Endothelial cell of umbilical vein (primary cell): ENCODE measurements at regions not wholly inside any gene's neighbourhood (a gene's known extent, or its start where the extent isn't known, plus 50 kb on each side); places are given as distances from the start of the nearest gene placed in this dataset.

Experiments
- BruUV-seq: library from RNA; stranded (reverse); fragments of 400-500 nt; replicated peaks from 2 replicates; lab custom pipeline; 2021; lab: Mats Ljungman, UMichigan
- CTCF ChIA-PET: fragments of 300-600, 350-600 bp; sonication (Branson Sonifier 250); formaldehyde crosslinking; loops from one replicate; lab custom pipeline; 2021; ENCODE audit warnings: antibody characterized with exemption, inconsistent platforms; lab: Charles Lee
- POLR2A ChIA-PET: fragments of 300-600, 350-600 bp; sonication (Branson Sonifier 250); formaldehyde crosslinking; loops from one replicate; lab custom pipeline; 2021; ENCODE audit warnings: antibody characterized with exemption, inconsistent platforms; lab: Charles Lee
- DNase-seq: peaks from one replicate; pipeline ENCODE4 v3.0.0-alpha.2; 2011; ENCODE audit warnings: low read depth, low spot score
- FAIRE-seq: peaks from 2 replicates; lab custom pipeline; 2011; peaks lifted over from hg19 to GRCh38; lab: Jason Lieb, UNC
- H2AFZ ChIP-seq: 2 replicates; pipeline ENCODE4 v1.6.0; 2012; ENCODE audit warnings: low read depth, low read length, control low read depth, inconsistent platforms
- H3K27ac ChIP-seq: 2 replicates; pipeline ENCODE4 v1.5.1; 2011; ENCODE audit warnings: low read depth, mild to moderate bottlenecking, control low read depth, low read length, moderate library complexity; ENCODE audit not compliant: insufficient read depth
- H3K27me3 ChIP-seq, 2 experiments: 2 replicates each; pipeline versions ENCODE4 v1.6.0 to v1.6.1; 2011; ENCODE audit warnings: low read length in 2 of 2, mixed read lengths in 1 of 2; ENCODE audit not compliant: control insufficient read depth in 2 of 2, insufficient read depth in 2 of 2
- H3K36me3 ChIP-seq, 2 experiments: 2 replicates in 1 of 2; 3 replicates in 1 of 2; pipeline ENCODE4 v1.5.1; 2011; ENCODE audit warnings: low read length in 2 of 2, mild to moderate bottlenecking in 1 of 2, moderate library complexity in 1 of 2; ENCODE audit not compliant: control insufficient read depth in 2 of 2, insufficient read depth in 2 of 2; ENCODE audit errors: extremely low read depth in 1 of 2
- H3K4me1 ChIP-seq: 3 replicates; pipeline ENCODE4 v1.5.1; 2011; ENCODE audit warnings: mild to moderate bottlenecking, low read length; ENCODE audit not compliant: control insufficient read depth, insufficient read depth; ENCODE audit errors: extremely low read depth
- H3K4me2 ChIP-seq: 2 replicates; pipeline ENCODE4 v1.6.1; 2011; ENCODE audit warnings: low read length, control low read depth, mixed read lengths; ENCODE audit not compliant: insufficient read depth
- H3K4me3 ChIP-seq, 3 experiments: fragments of 200-600 bp in 1 of 3; sonication (generic), shearing (Covaris generic) in 1 of 3; replicated peaks in 1 of 3; 2 replicates each; pipeline ENCODE4 v1.5.1; 2011 to 2016; ENCODE audit warnings: control low read depth in 3 of 3, low read length in 3 of 3, mild to moderate bottlenecking in 2 of 3, inconsistent platforms in 1 of 3, low read depth in 1 of 3, moderate library complexity in 1 of 3; ENCODE audit not compliant: insufficient read depth in 1 of 3
- H3K79me2 ChIP-seq: 2 replicates; pipeline ENCODE4 v1.6.0; 2012; ENCODE audit warnings: low read length, inconsistent platforms; ENCODE audit not compliant: control insufficient read depth, insufficient read depth
- H3K9ac ChIP-seq: replicated peaks from 2 replicates; pipeline ENCODE3; 2011; ENCODE audit warnings: low read length, control low read depth; ENCODE audit not compliant: insufficient read depth; ENCODE audit errors: extremely low read depth
- H3K9me1 ChIP-seq: replicated peaks from 3 replicates; pipeline ENCODE4 v1.6.0; 2011; ENCODE audit warnings: mild to moderate bottlenecking, low read length; ENCODE audit not compliant: control insufficient read depth, insufficient read depth; ENCODE audit errors: extremely low read depth
- H3K9me3 ChIP-seq: replicated peaks from 2 replicates; pipeline ENCODE4 v1.5.1; 2012; ENCODE audit warnings: low read length, inconsistent platforms; ENCODE audit not compliant: control insufficient read depth, insufficient read depth
- H4K20me1 ChIP-seq: replicated peaks from 2 replicates; pipeline ENCODE3; 2011; ENCODE audit warnings: mild to moderate bottlenecking, low read length; ENCODE audit not compliant: control insufficient read depth, insufficient read depth; ENCODE audit errors: extremely low read depth
- CTCF ChIP-seq, 2 donors: IDR thresholded peaks; 1 replicate in 1 of 2; 2 replicates in 1 of 2; pipeline ENCODE4 v1.5.1; 2011; ENCODE audit warnings: low read length in 2 of 2, mild to moderate bottlenecking in 2 of 2, moderate library complexity in 2 of 2, control low read depth in 1 of 2, inconsistent platforms in 1 of 2, low read depth in 1 of 2; ENCODE audit not compliant: insufficient read depth in 1 of 2; ENCODE audit errors: extremely low read depth in 1 of 2
- EZH2 ChIP-seq: IDR thresholded peaks from 2 replicates; pipeline ENCODE4 v1.6.1; 2012; ENCODE audit warnings: borderline replicate concordance, low read depth, mild to moderate bottlenecking, moderate library complexity, low read length, inconsistent platforms; ENCODE audit not compliant: severe bottlenecking
- GATA2 ChIP-seq: IDR thresholded peaks from 2 replicates; pipeline ENCODE4 v1.7.0; 2011; ENCODE audit warnings: low read depth, mild to moderate bottlenecking, moderate library complexity, mixed read lengths, low read length; ENCODE audit not compliant: insufficient read length, insufficient read depth
- JUN ChIP-seq: IDR thresholded peaks from 2 replicates; pipeline ENCODE4 v1.6.1; 2011; ENCODE audit warnings: borderline replicate concordance, low read depth; ENCODE audit not compliant: insufficient read length, insufficient read depth
- MAX ChIP-seq: IDR thresholded peaks from 2 replicates; pipeline ENCODE4 v1.6.1; 2011; ENCODE audit not compliant: insufficient read depth, insufficient read length
- dilution Hi-C: fragments of 300-500 bp; cut with MboI; formaldehyde crosslinking; loops from one replicate; pipeline ENCODE4 v1.15.0; 2019; ENCODE audit warnings: low sequenced_read_pairs; ENCODE audit not compliant: extremely low pct_ligation_motif_present
- intact Hi-C: fragments of 100-400 bp; cut with micrococcal nuclease; formaldehyde crosslinking; loops from one replicate; pipeline ENCODE4 v1.10.0; 2022

GRCh38 chr1:240712014-240712731 lies 100.2 kb upstream of the GREM2 start:
- dilution Hi-C loops (no loop called here), intact Hi-C loops (no loop called here)
- Histone ChIP-seq H3K4me1 (no peaks in the 10 kb centered on the region), H3K9ac (no peak overlapping the region), H3K27me3 (no peaks in the 10 kb centered on the region), H3K9me1 (no peaks in the 10 kb centered on the region), H2AFZ (no peak overlapping the region), H3K79me2 (no peaks in the 10 kb centered on the region), H3K36me3 (no peaks in the 10 kb centered on the region), H3K4me3 (no peak overlapping the region), H3K27ac (no peak overlapping the region), H3K9me3 (no peaks in the 10 kb centered on the region), H3K4me2 (no peak overlapping the region), H4K20me1 (no peaks in the 10 kb centered on the region)
- no peak for FAIRE-seq
- no peak for DNase-seq
- no TSS peak for BruUV-seq
- TF ChIP-seq EZH2, result no peak
- no peak for TF ChIP-seq GATA2
- TF ChIP-seq MAX, result no peak
- TF ChIP-seq JUN, result no peak
- TF ChIP-seq CTCF (IDR thresholded peaks at IDR 0.05; ENCODE audit: extremely low read depth in 1 of 2, insufficient read depth in 1 of 2, low read depth in 1 of 2, low read length in 2 of 2), result no peak
- POLR2A ChIA-PET, result no interaction called here
- CTCF ChIA-PET, result no interaction called here
